Thoracic aorta (tissue), 2 donors: ENCODE measurements at regions not wholly inside any gene's neighbourhood (a gene's known extent, or its start where the extent isn't known, plus 50 kb on each side); places are given as distances from the start of the nearest gene placed in this dataset.

Experiments used
- ATAC-seq: fragments of 150-250 bp; one replicate; pipeline ENCODE4 v1.8.0; 2017; ENCODE audit warnings: low read depth; ENCODE audit not compliant: insufficient number of reproducible peaks, low FRiP score
- DNase-seq: peaks from one replicate; pipeline ENCODE4 v3.0.0-alpha.2; 2020; ENCODE audit warnings: low spot score
- H3K27ac ChIP-seq, 2 donors: fragments of 200-600 bp; sonication (generic); 1 replicate in 1 of 2; 2 replicates in 1 of 2; pipeline ENCODE4 v1.5.1; 2016; ENCODE audit warnings: mild to moderate bottlenecking in 2 of 2, moderate library complexity in 2 of 2
- H3K27me3 ChIP-seq: fragments of 200-600 bp; sonication (generic); replicated peaks from 2 replicates; pipeline ENCODE4 v1.6.0; 2016; ENCODE audit warnings: mild to moderate bottlenecking; ENCODE audit not compliant: insufficient read depth
- H3K36me3 ChIP-seq: fragments of 200-600 bp; sonication (generic); one replicate; pipeline ENCODE4 v1.5.1; 2016
- H3K4me1 ChIP-seq, 2 donors: fragments of 200-600 bp; sonication (generic); 1 replicate in 1 of 2; 2 replicates in 1 of 2; pipeline versions ENCODE4 v1.5.1 to v1.6.0; 2016; ENCODE audit warnings: low read depth in 2 of 2, mild to moderate bottlenecking in 1 of 2; ENCODE audit not compliant: control insufficient read depth in 1 of 2
- H3K4me3 ChIP-seq: fragments of 200-600 bp; sonication (generic); 2 replicates; pipeline ENCODE4 v1.5.1; 2016; ENCODE audit warnings: mild to moderate bottlenecking
- H3K9me3 ChIP-seq: fragments of 200-600 bp; sonication (generic); 2 replicates; pipeline ENCODE4 v1.5.1; 2016
- TF ChIP-seq, protein P1 (sequence below): fragments of 200-600 bp; sonication (generic); IDR thresholded peaks from one replicate; pipeline ENCODE4 v1.5.1; 2019; ENCODE audit warnings: antibody characterized with exemption

- TF ChIP-seq, protein P1, sequence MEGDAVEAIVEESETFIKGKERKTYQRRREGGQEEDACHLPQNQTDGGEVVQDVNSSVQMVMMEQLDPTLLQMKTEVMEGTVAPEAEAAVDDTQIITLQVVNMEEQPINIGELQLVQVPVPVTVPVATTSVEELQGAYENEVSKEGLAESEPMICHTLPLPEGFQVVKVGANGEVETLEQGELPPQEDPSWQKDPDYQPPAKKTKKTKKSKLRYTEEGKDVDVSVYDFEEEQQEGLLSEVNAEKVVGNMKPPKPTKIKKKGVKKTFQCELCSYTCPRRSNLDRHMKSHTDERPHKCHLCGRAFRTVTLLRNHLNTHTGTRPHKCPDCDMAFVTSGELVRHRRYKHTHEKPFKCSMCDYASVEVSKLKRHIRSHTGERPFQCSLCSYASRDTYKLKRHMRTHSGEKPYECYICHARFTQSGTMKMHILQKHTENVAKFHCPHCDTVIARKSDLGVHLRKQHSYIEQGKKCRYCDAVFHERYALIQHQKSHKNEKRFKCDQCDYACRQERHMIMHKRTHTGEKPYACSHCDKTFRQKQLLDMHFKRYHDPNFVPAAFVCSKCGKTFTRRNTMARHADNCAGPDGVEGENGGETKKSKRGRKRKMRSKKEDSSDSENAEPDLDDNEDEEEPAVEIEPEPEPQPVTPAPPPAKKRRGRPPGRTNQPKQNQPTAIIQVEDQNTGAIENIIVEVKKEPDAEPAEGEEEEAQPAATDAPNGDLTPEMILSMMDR = no peak
- H3K4me3 ChIP-seq = no peak overlapping the region
- H3K27me3 ChIP-seq = no peaks in the 10 kb centered on the region
- ATAC-seq = no peak
- no peaks in the 10 kb centered on the region for H3K9me3 ChIP-seq
- no peaks in the 10 kb centered on the region for H3K4me1 ChIP-seq
- no peak for DNase-seq
- H3K36me3 ChIP-seq = no peaks in the 10 kb centered on the region
- H3K27ac ChIP-seq = no peak overlapping the region
Observed at GRCh38 chr2:175437167-175437566, 255.7 kb upstream of the ATP5MC3 start.

- Histone ChIP-seq H3K27ac (no peak overlapping the region), H3K27me3 (no peaks in the 10 kb centered on the region), H3K9me3 (no peaks in the 10 kb centered on the region), H3K4me1 (no peaks in the 10 kb centered on the region), H3K36me3 (no peaks in the 10 kb centered on the region), H3K4me3 (no peak overlapping the region)
- no peak for ATAC-seq
- TF ChIP-seq, protein P1 = no peak
- DNase-seq = no peak
Observed at GRCh38 chr2:175436076-175436475, 254.6 kb upstream of the ATP5MC3 start.

DNA sequence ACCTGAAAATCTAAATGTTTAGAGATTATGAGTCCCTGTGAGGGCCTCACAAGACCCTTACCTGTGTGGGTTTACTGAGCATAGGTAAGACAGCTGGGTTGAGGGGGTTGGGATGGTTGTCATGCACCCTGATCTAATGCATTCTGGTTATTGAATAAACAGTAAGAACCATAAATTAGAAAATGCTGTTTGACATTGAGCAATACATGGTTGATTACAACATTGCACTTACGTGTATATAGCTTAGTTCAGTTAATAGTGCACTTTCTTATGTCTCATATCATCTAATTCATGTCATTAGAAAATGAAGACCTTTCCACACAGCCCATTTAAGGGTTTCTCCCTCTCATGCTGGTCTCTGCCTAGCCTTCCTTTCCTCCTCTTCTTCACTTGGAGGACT lies 253.5 kb upstream of the ATP5MC3 start:
- Histone ChIP-seq H3K36me3 (no peaks in the 10 kb centered on the region), H3K4me3 (no peak overlapping the region), H3K9me3 (no peaks in the 10 kb centered on the region), H3K4me1 (no peaks in the 10 kb centered on the region), H3K27ac (no peak overlapping the region), H3K27me3 (no peaks in the 10 kb centered on the region)
- DNase-seq (no peak), ATAC-seq (no peak)
- TF ChIP-seq, protein P1 = no peak

GRCh38 chr2:175432793-175433192 lies 251.3 kb upstream of the ATP5MC3 start:
- no peaks in the 10 kb centered on the region for H3K27me3 ChIP-seq
- H3K36me3 ChIP-seq = no peaks in the 10 kb centered on the region
- H3K9me3 ChIP-seq = peaks cover 4% of the 10 kb centered on the region
- DNase-seq = no peak
- ATAC-seq = no peak
- TF ChIP-seq, protein P1 = no peak
- H3K27ac ChIP-seq = no peak overlapping the region
- H3K4me3 ChIP-seq = no peak overlapping the region
- H3K4me1 ChIP-seq = no peaks in the 10 kb centered on the region

DNA sequence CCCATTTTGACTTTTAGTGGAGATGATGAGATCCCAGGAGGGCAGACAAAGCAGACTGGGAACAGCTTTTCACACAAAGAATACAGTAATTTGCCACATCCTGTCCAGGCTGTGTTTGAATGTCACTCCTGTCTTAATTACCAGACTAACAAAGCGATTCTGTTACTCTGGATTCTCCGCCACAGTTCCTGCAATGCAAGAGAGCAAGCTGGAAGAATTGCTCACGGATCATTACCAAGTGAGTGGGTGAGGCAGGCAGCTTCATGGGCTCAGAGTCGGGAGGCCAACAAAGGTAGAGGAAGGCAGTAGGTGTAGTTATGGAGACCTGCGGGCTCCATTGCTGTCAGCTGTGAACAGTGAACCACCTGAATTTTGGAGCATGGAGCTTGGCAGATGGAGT lies 250.5 kb upstream of the ATP5MC3 start:
- no peak overlapping the region for H3K27ac ChIP-seq
- no peaks in the 10 kb centered on the region for H3K27me3 ChIP-seq
- DNase-seq = no peak
- TF ChIP-seq, protein P1 = no peak
- H3K36me3 ChIP-seq = no peaks in the 10 kb centered on the region
- peaks cover 4% of the 10 kb centered on the region for H3K9me3 ChIP-seq
- no peak overlapping the region for H3K4me3 ChIP-seq
- H3K4me1 ChIP-seq = no peaks in the 10 kb centered on the region
- ATAC-seq = no peak
